ENCODE measurements at regions not wholly inside any gene's neighbourhood (a gene's known extent, or its start where the extent isn't known, plus 50 kb on each side); places are given as distances from the start of the nearest gene placed in this dataset.

- BruUV-seq (replicated peaks), result no TSS peak
- Histone ChIP-seq H3K27me3 (replicated peaks; ENCODE audit: insufficient read depth, low read depth, low read length, poor library complexity) (no peaks in the 10 kb centered on the region), H3K36me3 (ENCODE audit: insufficient read depth, low read length, poor library complexity, severe bottlenecking) (no peaks in the 10 kb centered on the region), H3K27ac (ENCODE audit: low read depth, low read length, poor library complexity, severe bottlenecking) (no peak overlapping the region), H3K4me3 (ENCODE audit: low read depth, low read length, poor library complexity, severe bottlenecking) (no peak overlapping the region), H3K4me1 (ENCODE audit: insufficient read depth, low read length, poor library complexity, severe bottlenecking) (no peaks in the 10 kb centered on the region), H3K9me3 (ENCODE audit: low read depth, low read length, poor library complexity, severe bottlenecking) (no peaks in the 10 kb centered on the region)
- ChIA-PET CTCF (no interaction called here), POLR2A (ENCODE audit: low non-redundant PET) (no interaction called here)
- intact Hi-C loops (cut with micrococcal nuclease; ENCODE audit: unreplicated experiment), result no loop called here
- DNase-seq (ENCODE audit: low spot score), result no peak
- TF ChIP-seq CTCF (conservative IDR thresholded peaks at IDR 0.05; ENCODE audit: low read depth, low read length) (no peak), EZH2 (IDR thresholded peaks at IDR 0.05; ENCODE audit: borderline replicate concordance, low read depth, low read length, poor library complexity, severe bottlenecking) (no peak)
Measured at GRCh38 chr5:37979559-37979958, 139.7 kb upstream of the GDNF start.

- Histone ChIP-seq H3K9me3 (ENCODE audit: low read depth, low read length, poor library complexity, severe bottlenecking) (no peaks in the 10 kb centered on the region), H3K27me3 (replicated peaks; ENCODE audit: insufficient read depth, low read depth, low read length, poor library complexity) (no peaks in the 10 kb centered on the region), H3K36me3 (ENCODE audit: insufficient read depth, low read length, poor library complexity, severe bottlenecking) (no peaks in the 10 kb centered on the region), H3K4me1 (ENCODE audit: insufficient read depth, low read length, poor library complexity, severe bottlenecking) (no peaks in the 10 kb centered on the region), H3K27ac (ENCODE audit: low read depth, low read length, poor library complexity, severe bottlenecking) (no peak overlapping the region), H3K4me3 (ENCODE audit: low read depth, low read length, poor library complexity, severe bottlenecking) (no peak overlapping the region)
- TF ChIP-seq EZH2 (IDR thresholded peaks at IDR 0.05; ENCODE audit: borderline replicate concordance, low read depth, low read length, poor library complexity, severe bottlenecking), result no peak
- TF ChIP-seq CTCF (conservative IDR thresholded peaks at IDR 0.05; ENCODE audit: low read depth, low read length), result no peak
- DNase-seq (ENCODE audit: low spot score), result no peak
- CTCF ChIA-PET, result no interaction called here
- BruUV-seq (replicated peaks), result no TSS peak
- POLR2A ChIA-PET (ENCODE audit: low non-redundant PET), result no interaction called here
- intact Hi-C loops (cut with micrococcal nuclease; ENCODE audit: unreplicated experiment), result no loop called here
Measured at GRCh38 chr5:37975531-37975930, 135.7 kb upstream of the GDNF start.

GRCh38 chr5:37971483-37972024, 131.7 kb upstream of the GDNF start:
- ChIA-PET POLR2A (ENCODE audit: low non-redundant PET) (no interaction called here), CTCF (no interaction called here)
- Histone ChIP-seq H3K9me3 (ENCODE audit: low read depth, low read length, poor library complexity, severe bottlenecking) (no peaks in the 10 kb centered on the region), H3K27me3 (replicated peaks; ENCODE audit: insufficient read depth, low read depth, low read length, poor library complexity) (peaks cover 1% of the 10 kb centered on the region), H3K4me1 (ENCODE audit: insufficient read depth, low read length, poor library complexity, severe bottlenecking) (no peaks in the 10 kb centered on the region), H3K4me3 (ENCODE audit: low read depth, low read length, poor library complexity, severe bottlenecking) (no peak overlapping the region), H3K36me3 (ENCODE audit: insufficient read depth, low read length, poor library complexity, severe bottlenecking) (no peaks in the 10 kb centered on the region), H3K27ac (ENCODE audit: low read depth, low read length, poor library complexity, severe bottlenecking) (no peak overlapping the region)
- intact Hi-C loops (cut with micrococcal nuclease; ENCODE audit: unreplicated experiment), result no loop called here
- BruUV-seq (replicated peaks), result no TSS peak
- no peak for TF ChIP-seq CTCF (conservative IDR thresholded peaks at IDR 0.05; ENCODE audit: low read depth, low read length)
- no peak for DNase-seq (ENCODE audit: low spot score)
